ACC112 (cell line): ENCODE measurements at regions not wholly inside any gene's neighbourhood (a gene's known extent, or its start where the extent isn't known, plus 50 kb on each side); places are given as distances from the start of the nearest gene placed in this dataset.

ENCODE experiments used
- H2AFZ ChIP-seq: fragments of 200-600 bp; sonication (generic); one replicate; pipeline ENCODE4 v1.6.0; 2017; ENCODE audit warnings: antibody characterized with exemption, low read length; ENCODE audit not compliant: unreplicated experiment
- H3K27ac ChIP-seq: fragments of 200-600 bp; sonication (generic); 2 replicates; pipeline ENCODE4 v1.5.1; 2014; ENCODE audit warnings: low read depth, mild to moderate bottlenecking, antibody characterized with exemption, low read length, moderate library complexity
- H3K27me3 ChIP-seq: fragments of 200-600 bp; sonication (generic); 2 replicates; pipeline ENCODE4 v1.6.1; 2014; ENCODE audit warnings: mild to moderate bottlenecking, antibody characterized with exemption, low read length, moderate library complexity, mixed read lengths; ENCODE audit not compliant: insufficient read depth
- H3K36me3 ChIP-seq: fragments of 200-600 bp; sonication (generic); 2 replicates; pipeline ENCODE4 v1.6.1; 2016; ENCODE audit warnings: mild to moderate bottlenecking, antibody characterized with exemption, low read length, moderate library complexity, mixed read lengths; ENCODE audit not compliant: insufficient read depth
- H3K4me1 ChIP-seq: fragments of 200-600 bp; sonication (generic); one replicate; pipeline ENCODE4 v1.6.1; 2016; ENCODE audit warnings: low read length, mixed read lengths; ENCODE audit not compliant: insufficient read depth, unreplicated experiment, control insufficient read depth
- H3K4me3 ChIP-seq: fragments of 200-600 bp; sonication (generic); 2 replicates; pipeline ENCODE4 v1.5.1; 2014; ENCODE audit warnings: mild to moderate bottlenecking, low read depth, low read length
- H3K79me2 ChIP-seq: fragments of 200-600 bp; sonication (generic); one replicate; pipeline ENCODE4 v1.6.0; 2016; ENCODE audit warnings: low read length; ENCODE audit not compliant: control insufficient read depth, unreplicated experiment, insufficient read depth

- Histone ChIP-seq H3K79me2 (no peaks in the 10 kb centered on the region), H3K4me3 (no peak overlapping the region), H3K27me3 (peaks cover 6% of the 10 kb centered on the region; the same call in 1 of the 2 replicates), H3K36me3 (no peaks in the 10 kb centered on the region), H2AFZ (no peak overlapping the region), H3K4me1 (peaks cover 19% of the 10 kb centered on the region), H3K27ac (no peak overlapping the region)
Observed at GRCh38 chr21:38982804-38983203, 177.1 kb downstream of the ETS2 start.

DNA sequence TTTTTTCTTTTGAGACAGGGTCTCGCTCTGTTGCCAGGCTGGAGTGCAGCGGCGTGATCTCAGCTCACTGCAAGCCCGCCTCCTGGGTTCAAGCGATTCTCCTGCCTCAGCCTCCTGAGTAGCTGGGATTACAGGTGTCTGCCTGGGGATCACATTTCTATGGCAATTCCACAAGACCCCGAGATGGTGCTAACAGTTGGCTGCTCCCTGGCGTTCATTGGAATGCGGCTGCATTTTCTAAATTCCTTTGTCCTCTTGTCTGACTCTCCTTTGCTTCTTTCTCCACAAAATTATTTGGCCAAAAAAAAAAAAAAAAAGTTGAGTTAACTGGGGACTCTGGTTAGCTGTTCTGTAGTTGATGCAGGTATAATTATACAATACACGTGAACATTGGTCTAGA is 176.4 kb downstream of the ETS2 start:
- Histone ChIP-seq H3K27me3 (peaks cover 6% of the 10 kb centered on the region; the same call in 1 of the 2 replicates), H3K79me2 (no peaks in the 10 kb centered on the region), H3K27ac (no peak overlapping the region), H3K4me3 (no peak overlapping the region), H3K36me3 (no peaks in the 10 kb centered on the region), H2AFZ (no peak overlapping the region), H3K4me1 (peaks cover 19% of the 10 kb centered on the region)

DNA sequence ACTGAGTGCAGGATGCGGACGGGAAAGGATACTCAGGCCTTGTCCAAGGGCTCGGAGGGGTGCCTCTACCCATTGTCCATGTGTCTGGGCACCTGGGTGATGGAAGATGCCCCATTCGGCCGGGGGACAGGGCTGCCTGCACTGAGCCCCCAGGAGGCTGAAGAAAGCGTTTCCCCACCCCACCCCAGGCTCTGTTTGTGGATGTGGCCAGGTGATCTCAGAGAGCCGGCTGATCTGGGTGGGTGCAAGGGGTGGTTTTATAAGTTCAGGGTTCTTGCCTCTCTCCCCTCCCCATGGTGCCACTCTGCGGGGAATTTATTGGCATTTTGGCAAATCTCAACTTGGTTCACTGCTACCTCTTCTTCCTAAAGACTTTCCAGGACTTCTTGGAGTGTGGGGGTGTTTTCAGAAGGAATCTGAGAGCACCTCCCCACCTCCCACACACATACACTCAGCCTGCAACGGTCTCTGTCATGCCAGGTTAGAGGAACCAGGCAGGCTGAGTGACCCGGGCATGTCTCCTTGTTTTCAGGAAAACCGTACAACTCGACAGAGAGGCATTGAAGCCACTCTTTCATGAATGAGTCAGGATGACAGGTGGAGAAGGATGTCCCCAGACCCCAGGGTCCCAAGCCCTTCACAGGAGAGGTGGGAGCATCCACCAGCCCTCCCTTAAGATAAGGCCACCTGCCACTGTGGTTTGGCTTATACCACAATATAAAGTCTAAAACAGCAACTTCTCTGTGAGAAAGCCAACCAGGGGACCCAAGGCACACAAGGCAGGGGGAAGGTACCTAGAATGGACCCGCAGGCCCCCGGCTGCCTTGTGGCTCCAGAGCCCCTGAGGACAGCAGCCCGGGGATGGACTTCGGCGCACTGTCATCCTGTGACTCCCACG is 174.9 kb downstream of the ETS2 start:
- no peak overlapping the region for H3K27ac ChIP-seq
- no peak overlapping the region for H3K4me3 ChIP-seq

GRCh38 chr21:38979271-38980121 is 173.8 kb downstream of the ETS2 start:
- Histone ChIP-seq H3K4me1 (no peaks in the 10 kb centered on the region), H2AFZ (no peak overlapping the region), H3K4me3 (no peak overlapping the region), H3K27me3 (peaks cover 6% of the 10 kb centered on the region; the same call in 1 of the 2 replicates), H3K36me3 (no peaks in the 10 kb centered on the region), H3K27ac (no peak overlapping the region), H3K79me2 (no peaks in the 10 kb centered on the region)

More for the DNA sequence above, 174.9 kb downstream of the ETS2 start:
- H3K4me1 ChIP-seq: peaks cover 11% of the 10 kb centered on the region
- no peaks in the 10 kb centered on the region for H3K79me2 ChIP-seq
- H3K36me3 ChIP-seq: no peaks in the 10 kb centered on the region
- peaks cover 6% of the 10 kb centered on the region; the same call in 1 of the 2 replicates for H3K27me3 ChIP-seq
- H2AFZ ChIP-seq: no peak overlapping the region

- Histone ChIP-seq H3K36me3 (no peaks in the 10 kb centered on the region), H3K27ac (no peak overlapping the region), H3K4me1 (no peaks in the 10 kb centered on the region), H3K4me3 (no peak overlapping the region), H3K27me3 (peaks cover 3% of the 10 kb centered on the region; the same call in 1 of the 2 replicates), H2AFZ (no peak overlapping the region), H3K79me2 (no peaks in the 10 kb centered on the region)
Observed at GRCh38 chr21:38976900-38977299, 171.2 kb downstream of the ETS2 start.

DNA sequence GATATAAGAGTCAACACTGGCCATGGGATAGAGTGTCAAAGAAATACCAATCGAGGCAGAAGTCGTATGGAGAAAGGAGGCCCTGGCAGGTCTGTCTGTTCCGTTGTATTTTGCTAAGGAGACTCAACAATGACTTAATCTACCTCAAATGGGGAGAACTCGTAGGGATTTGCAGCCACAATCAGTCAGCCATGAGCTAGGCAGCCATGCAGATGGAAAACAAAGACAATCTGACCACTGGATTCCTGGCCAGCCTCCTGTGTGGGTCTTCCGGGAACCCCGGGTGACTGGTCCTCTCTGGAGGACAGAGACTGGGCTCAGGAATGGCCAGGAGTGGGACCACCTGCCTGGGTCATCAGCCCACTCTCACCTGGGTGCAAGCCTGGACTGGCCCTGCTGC is 167.8 kb downstream of the ETS2 start:
- Histone ChIP-seq H2AFZ (no peak overlapping the region), H3K79me2 (no peaks in the 10 kb centered on the region), H3K27me3 (no peaks in the 10 kb centered on the region), H3K36me3 (no peaks in the 10 kb centered on the region), H3K4me3 (no peak overlapping the region), H3K27ac (no peak overlapping the region), H3K4me1 (no peaks in the 10 kb centered on the region)

DNA sequence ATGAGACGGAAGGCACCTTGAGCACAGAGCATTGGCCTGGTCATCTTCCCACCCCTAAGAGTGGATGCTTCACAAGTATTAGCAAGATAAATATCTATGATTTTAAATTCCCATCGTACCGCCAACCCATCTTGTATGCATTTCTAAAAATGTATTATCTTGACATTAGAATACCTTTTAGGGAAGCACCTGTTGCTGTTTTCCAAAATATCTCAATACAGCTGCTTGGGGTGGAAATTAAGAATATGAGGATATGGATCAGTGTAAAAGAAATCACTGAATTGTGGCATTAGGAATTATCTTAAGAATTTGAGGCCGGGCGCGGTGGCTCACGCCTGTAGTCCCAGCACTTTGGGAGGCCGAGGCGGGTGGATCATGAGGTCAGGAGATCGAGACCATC is 166.3 kb downstream of the ETS2 start:
- H3K4me1 ChIP-seq: no peaks in the 10 kb centered on the region
- no peak overlapping the region for H3K27ac ChIP-seq
- no peak overlapping the region for H2AFZ ChIP-seq
- H3K36me3 ChIP-seq: no peaks in the 10 kb centered on the region
- no peaks in the 10 kb centered on the region for H3K79me2 ChIP-seq
- no peak overlapping the region for H3K4me3 ChIP-seq
- no peaks in the 10 kb centered on the region for H3K27me3 ChIP-seq

DNA sequence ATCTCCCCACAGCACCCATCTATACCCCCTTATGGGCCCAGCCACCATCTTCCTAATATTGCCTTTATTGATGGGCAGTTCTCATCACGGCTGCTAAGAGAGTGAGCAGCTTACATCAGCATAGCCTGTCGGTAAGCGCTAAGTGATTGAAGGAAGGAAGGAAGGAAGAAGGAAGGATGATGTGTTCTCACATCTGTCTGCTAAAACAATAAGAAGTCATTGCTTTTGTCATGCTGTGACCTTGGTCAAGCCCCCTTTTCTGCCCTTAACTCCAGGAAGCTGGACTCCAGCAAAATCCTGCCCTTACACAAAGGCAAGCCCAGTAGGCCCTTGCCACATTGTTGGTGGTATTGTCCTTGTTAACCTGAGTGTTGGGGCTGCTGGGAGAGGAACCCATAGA is 165.0 kb downstream of the ETS2 start:
- Histone ChIP-seq H3K4me3 (no peak overlapping the region), H3K79me2 (no peaks in the 10 kb centered on the region), H3K27ac (no peak overlapping the region), H2AFZ (no peak overlapping the region), H3K36me3 (no peaks in the 10 kb centered on the region), H3K27me3 (no peaks in the 10 kb centered on the region), H3K4me1 (no peaks in the 10 kb centered on the region)

GRCh38 chr21:38968887-38969543 is 163.3 kb downstream of the ETS2 start:
- H3K36me3 ChIP-seq: no peaks in the 10 kb centered on the region
- no peaks in the 10 kb centered on the region for H3K4me1 ChIP-seq
- no peak overlapping the region for H3K4me3 ChIP-seq
- H3K27me3 ChIP-seq: no peaks in the 10 kb centered on the region
- no peaks in the 10 kb centered on the region for H3K79me2 ChIP-seq
- no peak overlapping the region for H3K27ac ChIP-seq
- H2AFZ ChIP-seq: no peak overlapping the region

DNA sequence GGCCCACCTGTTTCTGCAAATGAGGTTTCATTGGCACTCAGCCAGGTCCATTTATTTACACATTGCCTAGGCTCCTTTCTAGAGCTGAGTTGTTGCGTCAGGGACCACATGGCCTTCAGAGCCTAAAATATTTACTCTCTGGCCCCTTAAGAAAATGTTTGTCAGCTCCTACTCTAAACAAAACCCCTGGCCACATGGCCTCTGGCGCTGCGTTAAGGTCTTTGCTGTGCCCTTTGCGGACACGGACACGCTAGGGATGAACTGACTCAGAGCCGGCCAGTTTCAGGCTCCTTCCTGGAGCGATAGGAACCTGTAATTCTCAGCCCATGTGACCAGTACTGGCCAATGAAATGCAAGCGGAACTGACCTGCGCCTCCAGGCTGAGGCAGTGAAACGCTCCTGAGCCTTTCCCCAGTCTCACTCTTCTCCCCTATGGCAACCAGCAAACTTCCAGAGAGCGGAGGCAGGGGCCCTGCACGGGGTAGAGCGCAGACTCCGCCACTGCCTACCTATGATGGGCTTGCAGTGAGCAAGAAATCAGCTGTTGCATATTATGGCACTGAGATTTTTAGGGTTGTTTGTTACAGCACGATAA is 160.3 kb downstream of the ETS2 start:
- H3K4me3 ChIP-seq: no peak overlapping the region
- H3K27ac ChIP-seq: no peak overlapping the region
- H3K27me3 ChIP-seq: no peaks in the 10 kb centered on the region
- H3K4me1 ChIP-seq: no peaks in the 10 kb centered on the region
- no peaks in the 10 kb centered on the region for H3K79me2 ChIP-seq
- no peaks in the 10 kb centered on the region for H3K36me3 ChIP-seq
- no peak overlapping the region for H2AFZ ChIP-seq
